Sigmoid colon (tissue), 6 donors: ENCODE measurements at regions not wholly inside any gene's neighbourhood (a gene's known extent, or its start where the extent isn't known, plus 50 kb on each side); places are given as distances from the start of the nearest gene placed in this dataset.

Source experiments
- DNase-seq: peaks from one replicate; pipeline ENCODE4 v3.0.0-alpha.2; 2019
- H3K27ac ChIP-seq, 4 donors: fragments of 200-600 bp; sonication (generic); one replicate each; pipeline ENCODE4 v1.5.1; 2016 to 2019; ENCODE audit warnings: mild to moderate bottlenecking in 1 of 4
- H3K27me3 ChIP-seq, 3 donors: fragments of 200-600 bp; sonication (generic); one replicate each; pipeline ENCODE4 v1.5.1; 2019; ENCODE audit warnings: mild to moderate bottlenecking in 1 of 3
- H3K36me3 ChIP-seq, 4 donors: fragments of 200-600 bp; sonication (generic); one replicate each; pipeline ENCODE4 v1.5.1; 2016 to 2019
- H3K4me1 ChIP-seq, 4 donors: fragments of 200-600 bp; sonication (generic); one replicate each; pipeline ENCODE4 v1.5.1; 2017 to 2019
- H3K4me3 ChIP-seq, 4 donors: fragments of 200-600 bp; sonication (generic); one replicate each; pipeline ENCODE4 v1.5.1; 2017 to 2019; ENCODE audit warnings: mild to moderate bottlenecking in 2 of 4, moderate library complexity in 1 of 4
- H3K9me3 ChIP-seq, 4 donors: fragments of 200-600 bp in 3 of 4; sonication (generic) in 3 of 4; one replicate each; pipeline versions ENCODE4 v1.5.1 to v1.6.1; 2013 to 2019
- EP300 ChIP-seq, 4 donors: sonication (generic); formaldehyde crosslinking; IDR thresholded peaks; one replicate each; pipeline ENCODE4 v1.6.1; 2017; ENCODE audit warnings: antibody characterized with exemption in 4 of 4
- POLR2A ChIP-seq, 2 donors: fragments of 450-650 bp; IDR thresholded peaks; one replicate each; pipeline ENCODE4 v1.6.1; 2016; ENCODE audit warnings: antibody characterized with exemption in 2 of 2, mild to moderate bottlenecking in 2 of 2, moderate library complexity in 2 of 2
- POLR2AphosphoS5 ChIP-seq, 4 donors: sonication (generic); formaldehyde crosslinking; IDR thresholded peaks; one replicate each; pipeline ENCODE4 v1.6.1; 2017; ENCODE audit warnings: antibody characterized with exemption in 4 of 4
- WGBS, 2 donors: extraction: QIAGEN DNeasy Blood & Tissue Kit; methylation state at CpG; one replicate each; pipeline ENCODE4 v1.1.7; 2013; 5-methylcytosine and 5-hydroxymethylcytosine counted together
- intact Hi-C: fragments of 100-400 bp; cut with DNase I; formaldehyde crosslinking; loops from one replicate; pipeline ENCODE4 v1.15.1; 2023
- TF ChIP-seq, protein P1 (sequence below), 4 experiments: fragments of 450-650 bp in 3 of 4; fragments of 200-600 bp in 1 of 4; IDR thresholded peaks; one replicate each; pipeline ENCODE4 v1.5.1; 2016 to 2019; ENCODE audit warnings: antibody characterized with exemption in 4 of 4, mild to moderate bottlenecking in 3 of 4, moderate library complexity in 2 of 4
- donor health status: healthy with polysubstance abuse.
- donor health status: healthy.

DNA sequence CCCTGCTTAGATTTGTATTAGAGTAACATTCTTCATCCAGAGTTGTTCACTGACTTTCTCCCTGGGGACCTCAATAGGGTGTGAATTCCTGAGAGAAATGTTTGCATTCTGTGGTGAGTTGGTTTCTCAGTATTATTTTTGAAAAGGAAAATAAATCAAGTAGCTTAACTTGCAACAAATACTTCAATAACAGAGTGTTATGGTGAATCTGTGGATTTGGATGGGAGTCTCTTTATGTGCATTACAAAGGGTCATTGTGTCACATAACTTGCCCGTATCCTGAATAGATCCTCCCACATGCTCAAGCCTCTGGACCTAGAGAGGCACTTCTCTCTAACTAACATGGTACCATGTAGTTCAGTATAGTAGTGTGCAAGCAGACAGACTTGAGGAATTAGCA, 68.4 kb upstream of the IPO9 start:
- Histone ChIP-seq H3K9me3 (no peaks in the 10 kb centered on the region), H3K27me3 (no peaks in the 10 kb centered on the region), H3K4me3 (no peak overlapping the region), H3K4me1 (peaks cover 0 to 22% (median 4%) of the 10 kb centered on the region in 4 donors), H3K36me3 (no peaks in the 10 kb centered on the region), H3K27ac (no peak overlapping the region)
- 85 to 92% methylated on average over 1 of the region's 1 CpG for WGBS, 2 donors
- intact Hi-C loops, result no loop called here
- TF ChIP-seq POLR2AphosphoS5 (IDR thresholded peaks at IDR 0.05) (no peak), POLR2A (IDR thresholded peaks at IDR 0.05) (no peak), EP300 (IDR thresholded peaks at IDR 0.05) (no peak)
- TF ChIP-seq, protein P1, sequence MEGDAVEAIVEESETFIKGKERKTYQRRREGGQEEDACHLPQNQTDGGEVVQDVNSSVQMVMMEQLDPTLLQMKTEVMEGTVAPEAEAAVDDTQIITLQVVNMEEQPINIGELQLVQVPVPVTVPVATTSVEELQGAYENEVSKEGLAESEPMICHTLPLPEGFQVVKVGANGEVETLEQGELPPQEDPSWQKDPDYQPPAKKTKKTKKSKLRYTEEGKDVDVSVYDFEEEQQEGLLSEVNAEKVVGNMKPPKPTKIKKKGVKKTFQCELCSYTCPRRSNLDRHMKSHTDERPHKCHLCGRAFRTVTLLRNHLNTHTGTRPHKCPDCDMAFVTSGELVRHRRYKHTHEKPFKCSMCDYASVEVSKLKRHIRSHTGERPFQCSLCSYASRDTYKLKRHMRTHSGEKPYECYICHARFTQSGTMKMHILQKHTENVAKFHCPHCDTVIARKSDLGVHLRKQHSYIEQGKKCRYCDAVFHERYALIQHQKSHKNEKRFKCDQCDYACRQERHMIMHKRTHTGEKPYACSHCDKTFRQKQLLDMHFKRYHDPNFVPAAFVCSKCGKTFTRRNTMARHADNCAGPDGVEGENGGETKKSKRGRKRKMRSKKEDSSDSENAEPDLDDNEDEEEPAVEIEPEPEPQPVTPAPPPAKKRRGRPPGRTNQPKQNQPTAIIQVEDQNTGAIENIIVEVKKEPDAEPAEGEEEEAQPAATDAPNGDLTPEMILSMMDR (IDR thresholded peaks at IDR 0.05), result no peak
- no peak for DNase-seq

DNA sequence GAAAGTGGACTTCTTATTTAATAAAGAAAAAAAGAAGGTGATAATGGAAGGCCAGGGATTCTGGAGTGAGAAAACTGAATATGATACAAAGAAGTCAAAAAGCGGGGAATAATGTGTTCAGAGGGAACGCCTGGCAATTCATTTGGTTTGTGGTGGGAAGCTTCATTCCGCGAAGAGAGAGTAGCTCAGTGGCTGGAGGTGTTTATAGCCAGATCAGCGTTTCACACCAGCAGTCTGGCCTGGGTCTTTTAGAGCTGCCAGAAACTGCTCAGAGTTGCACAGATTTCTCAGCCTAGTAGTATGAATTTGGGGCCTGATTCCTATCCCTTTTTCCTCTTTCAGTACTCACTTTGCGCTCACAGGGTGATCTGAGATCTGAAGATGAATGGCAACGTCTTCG, 67.8 kb upstream of the IPO9 start:
- intact Hi-C loops, result no loop called here
- H3K36me3 ChIP-seq, result no peaks in the 10 kb centered on the region
- H3K27ac ChIP-seq, result no peak overlapping the region
- WGBS, 2 donors, result 88 to 92% methylated on average over 8 of the region's 8 CpGs
- no peaks in the 10 kb centered on the region for H3K27me3 ChIP-seq
- no peak for DNase-seq
- no peaks in the 10 kb centered on the region for H3K9me3 ChIP-seq
- peaks cover 0 to 24% (median 5%) of the 10 kb centered on the region in 4 donors for H3K4me1 ChIP-seq
- no peak for TF ChIP-seq POLR2AphosphoS5 (IDR thresholded peaks at IDR 0.05)
- TF ChIP-seq EP300 (IDR thresholded peaks at IDR 0.05), result no peak
- TF ChIP-seq POLR2A (IDR thresholded peaks at IDR 0.05), result no peak
- TF ChIP-seq, protein P1 (IDR thresholded peaks at IDR 0.05), result no peak
- H3K4me3 ChIP-seq, result no peak overlapping the region

DNA sequence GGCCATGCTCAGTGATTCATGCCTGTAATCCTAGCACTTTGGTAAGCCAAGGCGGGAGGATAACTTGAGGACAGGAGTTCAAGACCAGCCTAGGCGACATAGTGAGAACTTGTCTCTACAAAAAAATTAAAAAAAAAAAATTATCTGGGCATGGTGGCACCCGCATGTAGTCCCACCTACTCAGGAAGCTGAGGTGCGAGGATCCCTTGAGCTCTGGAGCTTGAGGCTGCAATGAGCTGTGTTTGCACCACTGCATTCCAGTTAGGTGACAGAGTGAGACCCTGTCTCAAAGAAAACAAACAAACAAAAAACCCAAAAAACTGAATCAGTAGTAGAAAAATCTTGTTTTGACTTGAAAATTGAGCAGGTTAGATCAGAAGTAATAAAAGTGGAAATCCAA, 67.1 kb upstream of the IPO9 start:
- Histone ChIP-seq H3K36me3 (no peaks in the 10 kb centered on the region), H3K9me3 (no peaks in the 10 kb centered on the region), H3K4me1 (peaks cover 0 to 22% (median 8%) of the 10 kb centered on the region in 4 donors), H3K4me3 (no peak overlapping the region), H3K27me3 (no peaks in the 10 kb centered on the region), H3K27ac (no peak overlapping the region)
- DNase-seq, result no peak
- 95 to 96% methylated on average over 4 of the region's 4 CpGs for WGBS, 2 donors
- intact Hi-C loops, result no loop called here
- TF ChIP-seq POLR2A (IDR thresholded peaks at IDR 0.05) (no peak), POLR2AphosphoS5 (IDR thresholded peaks at IDR 0.05) (no peak), EP300 (IDR thresholded peaks at IDR 0.05) (no peak)
- TF ChIP-seq, protein P1 (IDR thresholded peaks at IDR 0.05), result no peak

DNA sequence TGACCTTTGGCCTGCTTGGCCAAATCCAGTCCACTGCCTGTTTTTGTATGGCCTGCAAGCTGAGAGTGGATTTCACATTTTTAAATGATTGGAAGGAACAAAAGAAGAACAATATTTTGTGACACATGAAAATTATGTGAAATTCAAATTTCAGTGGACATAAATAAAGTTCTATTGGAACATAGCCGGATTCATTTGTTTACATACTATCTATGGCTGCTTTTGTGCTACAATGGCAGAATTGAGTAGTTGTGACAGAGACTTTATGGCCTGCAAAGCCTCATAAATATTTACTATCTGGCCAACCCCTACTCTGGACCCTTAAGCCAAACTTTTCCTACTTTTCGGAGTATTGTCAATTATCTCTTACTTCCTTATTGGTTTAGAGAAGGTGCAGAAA, 66.6 kb upstream of the IPO9 start:
- H3K27ac ChIP-seq, result no peak overlapping the region
- no peaks in the 10 kb centered on the region for H3K36me3 ChIP-seq

More for the DNA sequence above, 66.6 kb upstream of the IPO9 start:
- H3K9me3 ChIP-seq, result no peaks in the 10 kb centered on the region
- H3K4me3 ChIP-seq, result no peak overlapping the region
- DNase-seq, result no peak
- H3K4me1 ChIP-seq, result peaks cover 0 to 22% (median 8%) of the 10 kb centered on the region in 4 donors
- H3K27me3 ChIP-seq, result no peaks in the 10 kb centered on the region
- no peak for TF ChIP-seq POLR2AphosphoS5 (IDR thresholded peaks at IDR 0.05)
- TF ChIP-seq POLR2A (IDR thresholded peaks at IDR 0.05), result no peak
- no peak for TF ChIP-seq EP300 (IDR thresholded peaks at IDR 0.05)
- TF ChIP-seq, protein P1 (IDR thresholded peaks at IDR 0.05), result no peak
- 21 to 60% methylated on average over 2 of the region's 2 CpGs for WGBS, 2 donors
- intact Hi-C loops, result no loop called here
